OCI-LY3 (cell line): ENCODE measurements at regions not wholly inside any gene's neighbourhood (a gene's known extent, or its start where the extent isn't known, plus 50 kb on each side); places are given as distances from the start of the nearest gene placed in this dataset.

Experiments
- H2AFZ ChIP-seq: fragments of 200-600, 300-600 bp; shearing (Covaris generic); 2 replicates; pipeline ENCODE4 v1.6.0; 2014; ENCODE audit warnings: antibody characterized with exemption, low read depth, low read length
- H3K27ac ChIP-seq: fragments of 200-600, 300-600 bp; sonication (generic); 2 replicates; pipeline ENCODE4 v1.5.1; 2014; ENCODE audit warnings: mild to moderate bottlenecking, low read length, moderate library complexity, mixed read lengths
- H3K27me3 ChIP-seq: fragments of 200-600, 300-600 bp; sonication (generic); 2 replicates; pipeline ENCODE4 v1.6.1; 2014; ENCODE audit warnings: low read depth, low read length, mixed read lengths
- H3K36me3 ChIP-seq: fragments of 200-600, 300-600 bp; sonication (generic); replicated peaks from 2 replicates; pipeline ENCODE3; 2014; ENCODE audit warnings: low read depth, low read length, mixed read lengths
- H3K4me1 ChIP-seq: fragments of 300-600, 200-600 bp; sonication (generic); 2 replicates; pipeline ENCODE4 v1.6.1; 2014; ENCODE audit warnings: low read length, mixed read lengths
- H3K4me2 ChIP-seq: fragments of 200-600, 300-600 bp; sonication (generic); 2 replicates; pipeline ENCODE4 v1.6.1; 2014; ENCODE audit warnings: low read length, mixed read lengths
- H3K4me3 ChIP-seq: fragments of 300-600, 200-600 bp; sonication (generic); 2 replicates; pipeline ENCODE4 v1.5.1; 2014; ENCODE audit warnings: antibody characterized with exemption, mild to moderate bottlenecking, low read length, moderate library complexity
- H3K79me2 ChIP-seq: fragments of 300-600, 200-600 bp; shearing (Covaris generic); 2 replicates; pipeline ENCODE4 v1.6.1; 2014; ENCODE audit warnings: mild to moderate bottlenecking, low read length, mixed read lengths
- H3K9ac ChIP-seq: fragments of 300-600, 200-600 bp; shearing (Covaris generic); 2 replicates; pipeline ENCODE4 v1.6.0; 2014; ENCODE audit warnings: mild to moderate bottlenecking, low read length, moderate library complexity
- H3K9me3 ChIP-seq: fragments of 200-600, 300-600 bp; shearing (Covaris generic); 2 replicates; pipeline ENCODE4 v1.6.1; 2014; ENCODE audit warnings: low read length, mixed read lengths; ENCODE audit not compliant: insufficient read depth
- H4K20me1 ChIP-seq: fragments of 200-600, 300-600 bp; sonication (generic); 2 replicates; pipeline ENCODE4 v1.6.1; 2016; ENCODE audit warnings: low read length, mixed read lengths; ENCODE audit not compliant: insufficient read depth
- EZH2phosphoT487 ChIP-seq: fragments of 200-600 bp; shearing (Covaris generic); IDR thresholded peaks from 2 replicates; pipeline ENCODE4 v1.6.1; 2018; ENCODE audit warnings: antibody characterized with exemption, mixed run types, low read depth
- TF ChIP-seq, protein P1 (sequence below): fragments of 200-600, 300-600 bp; sonication (generic); IDR thresholded peaks from 2 replicates; pipeline ENCODE4 v1.5.1; 2014; ENCODE audit warnings: antibody characterized with exemption, low read length, low read depth

DNA sequence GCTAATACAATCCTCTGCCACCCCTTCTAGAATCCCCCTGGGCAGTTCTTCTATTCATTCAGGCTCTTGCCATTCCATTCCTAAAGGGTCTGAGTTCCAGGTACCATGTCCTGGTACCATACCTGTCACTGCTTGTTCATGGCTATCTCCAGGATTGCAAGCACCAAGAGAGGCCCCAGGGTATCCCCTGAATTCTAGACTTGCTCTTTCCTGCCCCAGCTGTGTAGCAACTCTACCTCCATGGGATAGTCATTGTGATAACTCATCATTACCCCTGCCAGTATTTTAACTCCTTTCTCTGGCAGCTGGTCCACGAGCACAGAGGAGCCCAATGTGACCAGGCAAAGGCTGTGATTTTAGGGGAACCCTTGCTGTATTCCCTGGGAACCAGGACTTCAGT is 143.7 kb upstream of the CDH5 start:
- Histone ChIP-seq H3K4me2 (no peak overlapping the region), H2AFZ (no peak overlapping the region), H3K9me3 (no peaks in the 10 kb centered on the region), H4K20me1 (no peaks in the 10 kb centered on the region), H3K4me3 (no peak overlapping the region), H3K27ac (no peak overlapping the region), H3K9ac (no peak overlapping the region), H3K36me3 (no peaks in the 10 kb centered on the region), H3K27me3 (peaks cover 20% of the 10 kb centered on the region), H3K4me1 (no peaks in the 10 kb centered on the region), H3K79me2 (no peaks in the 10 kb centered on the region)
- TF ChIP-seq EZH2phosphoT487 = no peak
- TF ChIP-seq, protein P1, sequence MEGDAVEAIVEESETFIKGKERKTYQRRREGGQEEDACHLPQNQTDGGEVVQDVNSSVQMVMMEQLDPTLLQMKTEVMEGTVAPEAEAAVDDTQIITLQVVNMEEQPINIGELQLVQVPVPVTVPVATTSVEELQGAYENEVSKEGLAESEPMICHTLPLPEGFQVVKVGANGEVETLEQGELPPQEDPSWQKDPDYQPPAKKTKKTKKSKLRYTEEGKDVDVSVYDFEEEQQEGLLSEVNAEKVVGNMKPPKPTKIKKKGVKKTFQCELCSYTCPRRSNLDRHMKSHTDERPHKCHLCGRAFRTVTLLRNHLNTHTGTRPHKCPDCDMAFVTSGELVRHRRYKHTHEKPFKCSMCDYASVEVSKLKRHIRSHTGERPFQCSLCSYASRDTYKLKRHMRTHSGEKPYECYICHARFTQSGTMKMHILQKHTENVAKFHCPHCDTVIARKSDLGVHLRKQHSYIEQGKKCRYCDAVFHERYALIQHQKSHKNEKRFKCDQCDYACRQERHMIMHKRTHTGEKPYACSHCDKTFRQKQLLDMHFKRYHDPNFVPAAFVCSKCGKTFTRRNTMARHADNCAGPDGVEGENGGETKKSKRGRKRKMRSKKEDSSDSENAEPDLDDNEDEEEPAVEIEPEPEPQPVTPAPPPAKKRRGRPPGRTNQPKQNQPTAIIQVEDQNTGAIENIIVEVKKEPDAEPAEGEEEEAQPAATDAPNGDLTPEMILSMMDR = no peak

DNA sequence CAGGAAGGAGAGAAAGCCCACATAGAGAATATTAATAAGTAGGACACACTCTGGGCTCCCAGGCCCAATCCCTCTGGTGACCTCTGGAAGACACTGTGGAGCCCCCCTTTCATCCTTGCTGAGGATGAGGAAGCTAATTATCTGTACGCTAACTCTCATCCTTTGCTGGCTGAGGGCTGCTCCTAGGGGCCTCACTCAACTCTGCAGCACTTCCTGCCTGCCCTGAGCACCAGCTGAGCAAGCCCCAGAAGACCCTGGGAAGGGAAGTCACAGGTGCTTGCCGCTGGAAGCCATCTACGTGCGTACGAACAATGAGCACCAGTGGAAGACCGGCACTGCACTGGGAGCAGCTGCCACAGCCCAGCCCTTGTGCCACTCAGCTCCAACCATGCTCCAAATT is 145.8 kb upstream of the CDH5 start:
- TF ChIP-seq, protein P1 = no peak
- no peak for TF ChIP-seq EZH2phosphoT487
- H3K27ac ChIP-seq = no peak overlapping the region
- H3K27me3 ChIP-seq = peaks cover 23% of the 10 kb centered on the region
- no peaks in the 10 kb centered on the region for H3K36me3 ChIP-seq
- H3K9me3 ChIP-seq = no peaks in the 10 kb centered on the region
- no peak overlapping the region for H3K4me3 ChIP-seq
- H3K4me2 ChIP-seq = no peak overlapping the region
- no peaks in the 10 kb centered on the region for H4K20me1 ChIP-seq
- H3K9ac ChIP-seq = no peak overlapping the region
- no peaks in the 10 kb centered on the region for H3K4me1 ChIP-seq
- H3K79me2 ChIP-seq = no peaks in the 10 kb centered on the region
- no peak overlapping the region for H2AFZ ChIP-seq

DNA sequence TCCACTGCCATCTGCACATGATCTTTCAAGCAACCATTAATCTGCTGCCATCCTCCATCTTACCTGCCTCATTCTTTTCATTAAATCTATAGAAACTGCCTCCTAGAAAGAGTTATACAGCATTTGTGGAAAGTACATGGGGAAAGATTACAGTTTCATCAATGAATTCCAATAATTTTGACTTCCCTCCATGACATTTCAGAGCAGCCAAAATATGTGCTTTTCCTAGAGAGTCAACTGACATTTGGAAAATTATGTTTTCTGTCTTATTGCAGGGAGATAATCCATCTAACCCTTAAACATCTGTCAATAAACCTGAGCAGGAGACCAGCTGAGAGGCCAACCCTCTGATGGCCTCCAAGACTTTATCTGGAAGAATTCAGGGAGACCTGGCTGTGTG is 147.0 kb upstream of the CDH5 start:
- TF ChIP-seq, protein P1 = no peak
- TF ChIP-seq EZH2phosphoT487 = no peak
- Histone ChIP-seq H3K4me3 (no peak overlapping the region), H2AFZ (no peak overlapping the region), H3K79me2 (no peaks in the 10 kb centered on the region), H3K9ac (no peak overlapping the region), H3K4me1 (no peaks in the 10 kb centered on the region), H4K20me1 (no peaks in the 10 kb centered on the region), H3K27me3 (peaks cover 11% of the 10 kb centered on the region), H3K9me3 (no peaks in the 10 kb centered on the region), H3K4me2 (no peak overlapping the region), H3K36me3 (no peaks in the 10 kb centered on the region), H3K27ac (no peak overlapping the region)

DNA sequence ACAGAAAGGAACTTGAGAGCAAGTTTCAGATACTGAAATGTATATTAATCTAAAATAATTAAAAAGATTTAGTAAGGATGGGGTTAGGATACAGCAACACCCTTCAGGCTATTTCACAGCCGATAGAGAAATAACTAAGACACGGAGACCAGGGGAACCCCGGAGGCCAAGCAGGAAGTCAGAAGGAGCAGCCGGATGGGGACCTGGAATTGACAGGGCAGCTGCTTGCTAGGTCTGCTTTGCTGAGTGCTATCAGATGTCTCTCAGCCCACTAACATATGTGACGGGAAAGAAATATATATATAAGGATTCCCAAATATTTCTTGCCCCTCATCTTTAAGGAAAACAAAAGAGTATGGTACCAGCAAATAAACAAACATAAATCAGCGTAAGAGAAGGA is 154.1 kb upstream of the CDH5 start:
- H3K9me3 ChIP-seq = no peaks in the 10 kb centered on the region
- TF ChIP-seq EZH2phosphoT487 = no peak
- TF ChIP-seq, protein P1 = no peak

More for the DNA sequence above, 154.1 kb upstream of the CDH5 start:
- no peaks in the 10 kb centered on the region for H3K4me1 ChIP-seq
- no peak overlapping the region for H3K4me3 ChIP-seq
- H4K20me1 ChIP-seq = no peaks in the 10 kb centered on the region
- no peak overlapping the region for H2AFZ ChIP-seq
- H3K9ac ChIP-seq = no peak overlapping the region
- no peak overlapping the region for H3K27ac ChIP-seq
- H3K4me2 ChIP-seq = no peak overlapping the region
- no peaks in the 10 kb centered on the region for H3K79me2 ChIP-seq
- H3K36me3 ChIP-seq = no peaks in the 10 kb centered on the region
- peaks cover 18% of the 10 kb centered on the region; the same call in 1 of the 2 replicates for H3K27me3 ChIP-seq
